CD14-positive monocyte (primary cell): ENCODE measurements at regions not wholly inside any gene's neighbourhood (a gene's known extent, or its start where the extent isn't known, plus 50 kb on each side); places are given as distances from the start of the nearest gene placed in this dataset.
A peak's percentile ranks its signal among the peaks of the same experiment; 100 is the strongest.

Source experiments
- DNase-seq, 3 donors: peaks; one replicate each; pipeline ENCODE4 v3.0.0-alpha.2; 2011 to 2022
- H2AFZ ChIP-seq: 2 replicates; pipeline ENCODE4 v1.6.0; 2012; ENCODE audit warnings: mild to moderate bottlenecking, low read depth, low read length, inconsistent platforms; ENCODE audit not compliant: insufficient read depth, poor library complexity, severe bottlenecking
- H3K27ac ChIP-seq, 2 donors: 1 replicate in 1 of 2; 2 replicates in 1 of 2; pipeline ENCODE4 v1.5.1; 2012 to 2013; ENCODE audit warnings: low read length in 2 of 2, control low read depth in 1 of 2, inconsistent platforms in 1 of 2, low read depth in 1 of 2, mild to moderate bottlenecking in 1 of 2
- H3K27me3 ChIP-seq, 2 donors: one replicate each; pipeline versions ENCODE4 v1.6.0 to v1.6.1; 2011 to 2013; ENCODE audit warnings: low read length in 2 of 2; ENCODE audit not compliant: control insufficient read depth in 2 of 2, insufficient read depth in 2 of 2
- H3K36me3 ChIP-seq, 2 donors: replicated peaks in 1 of 2; 1 replicate in 1 of 2; 2 replicates in 1 of 2; pipeline versions ENCODE4 v1.5.1 to v1.6.1; 2012 to 2013; ENCODE audit warnings: low read length in 2 of 2, control low read depth in 1 of 2, inconsistent platforms in 1 of 2, mild to moderate bottlenecking in 1 of 2; ENCODE audit not compliant: insufficient read depth in 2 of 2, control insufficient read depth in 1 of 2
- H3K4me1 ChIP-seq, 2 donors: 1 replicate in 1 of 2; 2 replicates in 1 of 2; pipeline versions ENCODE4 v1.5.1 to v1.6.1; 2012 to 2013; ENCODE audit warnings: low read length in 2 of 2, control low read depth in 1 of 2, inconsistent platforms in 1 of 2, mild to moderate bottlenecking in 1 of 2, moderate library complexity in 1 of 2; ENCODE audit not compliant: insufficient read depth in 2 of 2, control insufficient read depth in 1 of 2
- H3K4me2 ChIP-seq: replicated peaks from 2 replicates; pipeline ENCODE3; 2012; ENCODE audit warnings: low read length, moderate library complexity, mild to moderate bottlenecking; ENCODE audit not compliant: poor library complexity, severe bottlenecking; ENCODE audit errors: extremely low read depth
- H3K4me3 ChIP-seq, 3 experiments: fragments of 200-600 bp in 1 of 3; sonication (generic) in 1 of 3; replicated peaks in 1 of 3; 1 replicate in 2 of 3; 2 replicates in 1 of 3; pipeline ENCODE4 v1.5.1; 2011 to 2013; ENCODE audit warnings: low read length in 3 of 3, mild to moderate bottlenecking in 3 of 3, control low read depth in 2 of 3, low read depth in 2 of 3, inconsistent platforms in 1 of 3, moderate library complexity in 1 of 3
- H3K79me2 ChIP-seq: 2 replicates; pipeline ENCODE4 v1.6.0; 2012; ENCODE audit warnings: mild to moderate bottlenecking, control low read depth, inconsistent platforms, low read length, moderate library complexity; ENCODE audit not compliant: insufficient read depth
- H3K9ac ChIP-seq: 2 replicates; pipeline ENCODE4 v1.6.0; 2017; ENCODE audit warnings: low read length, mild to moderate bottlenecking; ENCODE audit not compliant: insufficient read depth, poor library complexity, severe bottlenecking
- H3K9me3 ChIP-seq, 2 donors: replicated peaks in 1 of 2; 1 replicate in 1 of 2; 2 replicates in 1 of 2; pipeline versions ENCODE4 v1.5.1 to v1.6.1; 2012 to 2013; ENCODE audit warnings: low read length in 2 of 2, control low read depth in 1 of 2; ENCODE audit not compliant: control insufficient read depth in 1 of 2, insufficient read depth in 1 of 2
- H4K20me1 ChIP-seq: 2 replicates; pipeline ENCODE4 v1.6.0; 2012; ENCODE audit warnings: mild to moderate bottlenecking, low read length, control low read depth, moderate library complexity; ENCODE audit not compliant: insufficient read depth
- H3K27ac Mint-ChIP-seq, 7 donors: one replicate each; pipeline ENCODE4 v1.8.0; 2020; ENCODE audit warnings: mild to moderate bottlenecking in 7 of 7, mixed read lengths in 7 of 7, moderate library complexity in 6 of 7, inconsistent platforms in 2 of 7
- H3K27me3 Mint-ChIP-seq, 3 donors: one replicate each; pipeline ENCODE4 v1.8.0; 2021 to 2022; ENCODE audit warnings: low read depth in 3 of 3, mild to moderate bottlenecking in 3 of 3, mixed read lengths in 3 of 3, moderate library complexity in 3 of 3, inconsistent platforms in 1 of 3
- H3K36me3 Mint-ChIP-seq, 2 donors: one replicate each; pipeline ENCODE4 v1.8.0; 2020; ENCODE audit warnings: mixed read lengths in 2 of 2, inconsistent platforms in 1 of 2, mild to moderate bottlenecking in 1 of 2
- H3K4me1 Mint-ChIP-seq: one replicate; pipeline ENCODE4 v1.8.0; 2020; ENCODE audit warnings: mild to moderate bottlenecking, mixed read lengths
- H3K4me3 Mint-ChIP-seq, 2 donors: one replicate each; pipeline ENCODE4 v1.8.0; 2020; ENCODE audit warnings: mild to moderate bottlenecking in 2 of 2, mixed read lengths in 2 of 2, moderate library complexity in 1 of 2
- H3K9me3 Mint-ChIP-seq, 7 donors: one replicate each; pipeline ENCODE4 v1.8.0; 2020 to 2022; ENCODE audit warnings: mixed read lengths in 7 of 7, mild to moderate bottlenecking in 6 of 7, moderate library complexity in 6 of 7, inconsistent platforms in 2 of 7
- CTCF ChIP-seq: fragments of 200-600 bp; IDR thresholded peaks from one replicate; pipeline ENCODE4 v1.8.0; 2022; ENCODE audit warnings: antibody characterized with exemption, mild to moderate bottlenecking
- WGBS: methylation state at CpG from one replicate; pipeline ENCODE4 v1.1.5; 2013; ENCODE audit warnings: missing lambda C conversion rate; ENCODE audit not compliant: insufficient coverage; 5-methylcytosine and 5-hydroxymethylcytosine counted together
- intact Hi-C, 2 donors: fragments of 100-400 bp; cut with micrococcal nuclease; formaldehyde crosslinking; loops; one replicate each; pipeline versions ENCODE4 v1.15.0 to v1.15.1; 2023

GRCh38 chr6:137736048-137736818 lies 130.8 kb upstream of the TNFAIP3 start:
- no peak for DNase-seq
- H3K27me3 Mint-ChIP-seq = peaks cover 0 to 4% (median 0%) of the 10 kb centered on the region in 3 donors

GRCh38 chr6:137736911-137737310 lies 130.1 kb upstream of the TNFAIP3 start:
- no peak overlapping the region for H3K27ac ChIP-seq
- no CpG with 5 or more reads among the region's 4 CpGs for WGBS
- no peak for TF ChIP-seq CTCF
- Mint-ChIP-seq H3K4me3 (no peak overlapping the region), H3K9me3 (no peaks in the 10 kb centered on the region), H3K27me3 (peaks cover 0 to 4% (median 0%) of the 10 kb centered on the region in 3 donors), H3K4me1 (peaks cover 63% of the 10 kb centered on the region), H3K27ac (peak overlapping the region in 2 of 7 donors; percentile 40 to 54), H3K36me3 (no peaks in the 10 kb centered on the region)
- peaks cover 52 to 57% of the 10 kb centered on the region in 2 donors for H3K4me1 ChIP-seq
- intact Hi-C loops = no loop called here
- H3K36me3 ChIP-seq = no peaks in the 10 kb centered on the region
- no peak for DNase-seq
- no peak overlapping the region for H3K9ac ChIP-seq
- H3K79me2 ChIP-seq = no peaks in the 10 kb centered on the region
- no peak overlapping the region for H2AFZ ChIP-seq
- no peaks in the 10 kb centered on the region for H3K9me3 ChIP-seq
- no peaks in the 10 kb centered on the region for H3K27me3 ChIP-seq
- no peaks in the 10 kb centered on the region for H4K20me1 ChIP-seq
- H3K4me3 ChIP-seq = no peak overlapping the region
- H3K4me2 ChIP-seq = no peak overlapping the region

More at GRCh38 chr6:137736048-137736818, 130.8 kb upstream of the TNFAIP3 start:
- Mint-ChIP-seq H3K4me1 (peaks cover 70% of the 10 kb centered on the region), H3K4me3 (no peak overlapping the region), H3K36me3 (no peaks in the 10 kb centered on the region), H3K27ac (peak overlapping the region in 2 of 7 donors; percentile 40 to 54), H3K9me3 (no peaks in the 10 kb centered on the region)
- TF ChIP-seq CTCF = no peak
- Histone ChIP-seq H3K36me3 (no peaks in the 10 kb centered on the region), H3K27me3 (no peaks in the 10 kb centered on the region), H3K9ac (no peak overlapping the region), H3K79me2 (no peaks in the 10 kb centered on the region), H3K9me3 (no peaks in the 10 kb centered on the region), H4K20me1 (no peaks in the 10 kb centered on the region), H3K27ac (no peak overlapping the region), H2AFZ (no peak overlapping the region), H3K4me1 (peaks cover 59 to 64% of the 10 kb centered on the region in 2 donors), H3K4me3 (no peak overlapping the region), H3K4me2 (no peak overlapping the region)
- intact Hi-C loops = no loop called here
- 100% methylated on average over 3 of the region's 6 CpGs for WGBS
